ENCODE measurements at regions not wholly inside any gene's neighbourhood (a gene's known extent, or its start where the extent isn't known, plus 50 kb on each side); places are given as distances from the start of the nearest gene placed in this dataset.

GRCh38 chr6:167495506-167496401 lies 170.9 kb downstream of the TTLL2 start:
- TF ChIP-seq CTCF (IDR thresholded peaks at IDR 0.05; ENCODE audit: insufficient read depth, low read depth, low read length) = no peak
- no peaks in the 10 kb centered on the region for H3K36me3 ChIP-seq (ENCODE audit: control insufficient read depth, insufficient read depth, low read length)
- ChIA-PET CTCF (no interaction called here), POLR2A (no interaction called here)
- H3K4me3 ChIP-seq (ENCODE audit: low read depth, low read length) = no peak overlapping the region
- no peaks in the 10 kb centered on the region for H3K27me3 ChIP-seq (ENCODE audit: control insufficient read depth, insufficient read depth, low read length)
- no peak for DNase-seq (ENCODE audit: low read depth)

- Histone ChIP-seq H3K4me3 (ENCODE audit: low read depth, low read length) (no peak overlapping the region), H3K36me3 (ENCODE audit: control insufficient read depth, insufficient read depth, low read length) (no peaks in the 10 kb centered on the region), H3K27me3 (ENCODE audit: control insufficient read depth, insufficient read depth, low read length) (no peaks in the 10 kb centered on the region)
- no peak for DNase-seq (ENCODE audit: low read depth)
- ChIA-PET POLR2A (no interaction called here), CTCF (no interaction called here)
- TF ChIP-seq CTCF (IDR thresholded peaks at IDR 0.05; ENCODE audit: insufficient read depth, low read depth, low read length) = no peak
These were observed 171.8 kb downstream of the TTLL2 start for GRCh38 chr6:167496707-167497106.

- TF ChIP-seq CTCF (IDR thresholded peaks at IDR 0.05; ENCODE audit: insufficient read depth, low read depth, low read length) = no peak
- H3K4me3 ChIP-seq (ENCODE audit: low read depth, low read length) = no peak overlapping the region
- H3K36me3 ChIP-seq (ENCODE audit: control insufficient read depth, insufficient read depth, low read length) = no peaks in the 10 kb centered on the region
- ChIA-PET POLR2A (no interaction called here), CTCF (no interaction called here)
- no peaks in the 10 kb centered on the region for H3K27me3 ChIP-seq (ENCODE audit: control insufficient read depth, insufficient read depth, low read length)
- no peak for DNase-seq (ENCODE audit: low read depth)
These were observed 172.7 kb downstream of the TTLL2 start for GRCh38 chr6:167497428-167498056.

- no peaks in the 10 kb centered on the region for H3K36me3 ChIP-seq (ENCODE audit: control insufficient read depth, insufficient read depth, low read length)
- H3K27me3 ChIP-seq (ENCODE audit: control insufficient read depth, insufficient read depth, low read length) = no peaks in the 10 kb centered on the region
- no peak overlapping the region for H3K4me3 ChIP-seq (ENCODE audit: low read depth, low read length)
- no peak for DNase-seq (ENCODE audit: low read depth)
- CTCF ChIA-PET = no interaction called here
- POLR2A ChIA-PET = no interaction called here
- no peak for TF ChIP-seq CTCF (IDR thresholded peaks at IDR 0.05; ENCODE audit: insufficient read depth, low read depth, low read length)
These were observed 174.3 kb downstream of the TTLL2 start for GRCh38 chr6:167499161-167499660.

- Histone ChIP-seq H3K4me3 (ENCODE audit: low read depth, low read length) (no peak overlapping the region), H3K27me3 (ENCODE audit: control insufficient read depth, insufficient read depth, low read length) (no peaks in the 10 kb centered on the region), H3K36me3 (ENCODE audit: control insufficient read depth, insufficient read depth, low read length) (no peaks in the 10 kb centered on the region)
- DNase-seq (ENCODE audit: low read depth) = no peak
- no peak for TF ChIP-seq CTCF (IDR thresholded peaks at IDR 0.05; ENCODE audit: insufficient read depth, low read depth, low read length)
- ChIA-PET POLR2A (no interaction called here), CTCF (no interaction called here)
These were observed 176.1 kb downstream of the TTLL2 start for GRCh38 chr6:167500961-167501360.
